ENCODE measurements at regions not wholly inside any gene's neighbourhood (a gene's known extent, or its start where the extent isn't known, plus 50 kb on each side); places are given as distances from the start of the nearest gene placed in this dataset.
A peak's percentile ranks its signal among the peaks of the same experiment; 100 is the strongest.

DNA sequence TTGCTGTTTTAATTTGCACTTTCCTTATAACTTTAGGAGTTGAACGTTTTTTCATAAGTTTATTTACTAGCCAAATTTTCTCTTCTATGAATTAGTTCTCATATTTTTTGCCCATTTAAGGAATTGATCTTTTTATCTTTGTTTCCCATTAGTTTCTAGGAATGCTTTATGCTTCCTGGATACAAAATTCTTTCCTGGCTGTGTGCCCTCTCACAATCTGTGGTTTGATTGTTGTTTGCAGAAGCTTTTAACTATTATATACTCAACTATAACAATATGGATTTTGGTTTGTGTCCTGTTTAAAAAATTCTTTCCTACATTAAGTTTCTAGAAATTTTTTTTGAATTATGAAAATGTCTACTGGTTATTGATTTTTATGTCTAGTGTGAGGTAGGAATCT is 206.3 kb downstream of the CSNK1G3 start (continued):
- TF ChIP-seq, protein P1, sequence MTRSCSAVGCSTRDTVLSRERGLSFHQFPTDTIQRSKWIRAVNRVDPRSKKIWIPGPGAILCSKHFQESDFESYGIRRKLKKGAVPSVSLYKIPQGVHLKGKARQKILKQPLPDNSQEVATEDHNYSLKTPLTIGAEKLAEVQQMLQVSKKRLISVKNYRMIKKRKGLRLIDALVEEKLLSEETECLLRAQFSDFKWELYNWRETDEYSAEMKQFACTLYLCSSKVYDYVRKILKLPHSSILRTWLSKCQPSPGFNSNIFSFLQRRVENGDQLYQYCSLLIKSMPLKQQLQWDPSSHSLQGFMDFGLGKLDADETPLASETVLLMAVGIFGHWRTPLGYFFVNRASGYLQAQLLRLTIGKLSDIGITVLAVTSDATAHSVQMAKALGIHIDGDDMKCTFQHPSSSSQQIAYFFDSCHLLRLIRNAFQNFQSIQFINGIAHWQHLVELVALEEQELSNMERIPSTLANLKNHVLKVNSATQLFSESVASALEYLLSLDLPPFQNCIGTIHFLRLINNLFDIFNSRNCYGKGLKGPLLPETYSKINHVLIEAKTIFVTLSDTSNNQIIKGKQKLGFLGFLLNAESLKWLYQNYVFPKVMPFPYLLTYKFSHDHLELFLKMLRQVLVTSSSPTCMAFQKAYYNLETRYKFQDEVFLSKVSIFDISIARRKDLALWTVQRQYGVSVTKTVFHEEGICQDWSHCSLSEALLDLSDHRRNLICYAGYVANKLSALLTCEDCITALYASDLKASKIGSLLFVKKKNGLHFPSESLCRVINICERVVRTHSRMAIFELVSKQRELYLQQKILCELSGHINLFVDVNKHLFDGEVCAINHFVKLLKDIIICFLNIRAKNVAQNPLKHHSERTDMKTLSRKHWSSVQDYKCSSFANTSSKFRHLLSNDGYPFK (CRISPR knock-in tag; IDR thresholded peaks at IDR 0.05; ENCODE audit: borderline replicate concordance): no peak
- TF ChIP-seq CBFB (CRISPR knock-in tag; IDR thresholded peaks at IDR 0.05): no peak
- no peak for TF ChIP-seq ZNF350 (CRISPR knock-in tag; IDR thresholded peaks at IDR 0.05; ENCODE audit: borderline replicate concordance, low read depth)
- TF ChIP-seq ZNF451 (CRISPR knock-in tag; IDR thresholded peaks at IDR 0.05): no peak
- TF ChIP-seq ZNF713 (CRISPR knock-in tag; IDR thresholded peaks at IDR 0.05): no peak
- no peak for TF ChIP-seq ZNF737 (CRISPR knock-in tag; IDR thresholded peaks at IDR 0.05; ENCODE audit: borderline replicate concordance)
- no peak for TF ChIP-seq MXI1 (IDR thresholded peaks at IDR 0.05; ENCODE audit: borderline replicate concordance, low read depth, low read length)

DNA sequence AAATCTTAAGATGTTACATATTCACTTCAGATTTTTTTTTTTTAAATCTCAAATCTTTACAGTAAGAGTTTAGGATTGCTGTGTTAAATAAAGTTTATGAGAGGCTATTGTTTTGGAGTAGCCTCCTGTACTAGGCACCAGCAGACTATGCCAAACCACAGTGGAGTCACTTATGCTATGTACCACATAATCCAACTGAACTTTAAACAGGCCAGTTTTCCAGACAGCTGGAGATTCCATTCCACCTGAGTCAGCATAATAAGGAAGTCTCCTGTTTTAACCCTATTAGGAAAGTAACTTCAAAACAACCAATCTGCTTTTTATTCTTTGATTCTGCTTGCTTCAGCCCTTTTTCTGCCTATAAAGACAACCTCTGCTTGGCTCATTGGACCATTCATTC is 205.2 kb downstream of the CSNK1G3 start:
- no TSS peak for BruUV-seq (replicated peaks)
- TF ChIP-seq ZNF331 (CRISPR knock-in tag; IDR thresholded peaks at IDR 0.05) (no peak), MAFK (conservative IDR thresholded peaks at IDR 0.05 in 1 of 2, IDR thresholded peaks at IDR 0.05 in 1 of 2; ENCODE audit: low read length in 2 of 2) (peak; percentile 88 to 97), MAFF (IDR thresholded peaks at IDR 0.05; ENCODE audit: low read depth, low read length) (peak; percentile 96)
- in situ Hi-C loops (cut with HindIII; ENCODE audit: extremely low pct_ligation_motif_present, low pct_unique_long_range_greater_than_20kb) (no loop called here), intact Hi-C loops (cut with micrococcal nuclease; ENCODE audit: unreplicated experiment) (no loop called here)
- no peak for ATAC-seq
- no peak overlapping the region for H3K4me2 ChIP-seq (ENCODE audit: low read depth, low read length)
- no peak overlapping the region for H3K4me3 ChIP-seq (replicated peaks in 1 of 3; ENCODE audit: insufficient read depth in 1 of 3, low read depth in 2 of 3, low read length in 3 of 3)
- H3K36me3 ChIP-seq (replicated peaks in 1 of 2; ENCODE audit: control insufficient read depth in 1 of 2, insufficient read depth in 2 of 2, low read length in 2 of 2): no peaks in the 10 kb centered on the region
- no peaks in the 10 kb centered on the region for H3K27me3 ChIP-seq (ENCODE audit: control insufficient read depth in 1 of 2, insufficient read depth in 2 of 2, low read length in 2 of 2)
- no peak overlapping the region for H2AFZ ChIP-seq (ENCODE audit: low read length)
- no peak for FAIRE-seq
- POLR2A ChIA-PET: no interaction called here
- no peak for DNase-seq (ENCODE audit: low spot score)
- H3K9me3 ChIP-seq (ENCODE audit: low read length): peaks cover 7% of the 10 kb centered on the region; the same call in 1 of the 2 replicates
- H3K9ac ChIP-seq (ENCODE audit: insufficient read depth, low read depth, low read length): no peak overlapping the region
- H4K20me1 ChIP-seq (ENCODE audit: insufficient read depth, low read length): no peaks in the 10 kb centered on the region
- no peaks in the 10 kb centered on the region for H3K79me2 ChIP-seq (ENCODE audit: insufficient read depth, low read length)
- no peak overlapping the region for H3K27ac ChIP-seq (ENCODE audit: extremely low read length, insufficient read depth, low read length)
- CTCF ChIA-PET (ENCODE audit: low intra/inter-chr PET ratio, low total read pairs): no interaction called here
- no peaks in the 10 kb centered on the region for H3K4me1 ChIP-seq (ENCODE audit: insufficient read depth, low read length)
